NCI-H2196 treated with DMSO at 0.1 percent for 48 hours (cell line): ENCODE measurements at regions not wholly inside any gene's neighbourhood (a gene's known extent, or its start where the extent isn't known, plus 50 kb on each side); places are given as distances from the start of the nearest gene placed in this dataset.

Source experiments
- DNase-seq: peaks from one replicate; lab custom pipeline; 2025; ENCODE audit not compliant: unreplicated experiment; lab: John Stamatoyannopoulos, UW

GRCh38 chr15:39359771-39360170 lies 221.1 kb upstream of the THBS1 start:
- DNase-seq = no peak

GRCh38 chr15:39360452-39360851 lies 220.4 kb upstream of the THBS1 start:
- DNase-seq = no peak

GRCh38 chr15:39361497-39361896 lies 219.4 kb upstream of the THBS1 start:
- DNase-seq = no peak

GRCh38 chr15:39362821-39363561 lies 217.9 kb upstream of the THBS1 start:
- no peak for DNase-seq

GRCh38 chr15:39363761-39364586 lies 216.9 kb upstream of the THBS1 start:
- no peak for DNase-seq

- DNase-seq = no peak
Measured at GRCh38 chr15:39364721-39365120, 216.2 kb upstream of the THBS1 start.

GRCh38 chr15:39365161-39365560 lies 215.7 kb upstream of the THBS1 start:
- no peak for DNase-seq

GRCh38 chr15:39365873-39366272 lies 215.0 kb upstream of the THBS1 start:
- DNase-seq = no peak

- no peak for DNase-seq
Measured at GRCh38 chr15:39367596-39367995, 213.3 kb upstream of the THBS1 start.

GRCh38 chr15:39369768-39370167 lies 211.1 kb upstream of the THBS1 start:
- no peak for DNase-seq

GRCh38 chr15:39376371-39376909 lies 204.4 kb upstream of the THBS1 start:
- DNase-seq = no peak

- DNase-seq = no peak
Measured at GRCh38 chr15:39381517-39381916, 199.4 kb upstream of the THBS1 start.

GRCh38 chr15:39388118-39388517 lies 192.8 kb upstream of the THBS1 start:
- no peak for DNase-seq

- DNase-seq = no peak
Measured at GRCh38 chr15:39391230-39391629, 189.6 kb upstream of the THBS1 start.

- no peak for DNase-seq
Measured at GRCh38 chr15:39392469-39393047, 188.3 kb upstream of the THBS1 start.

GRCh38 chr15:39393575-39394335 lies 187.1 kb upstream of the THBS1 start:
- DNase-seq = no peak

GRCh38 chr15:39394496-39394895 lies 186.4 kb upstream of the THBS1 start:
- no peak for DNase-seq

GRCh38 chr15:39396979-39397615 lies 183.8 kb upstream of the THBS1 start:
- no peak for DNase-seq

- no peak for DNase-seq
Measured at GRCh38 chr15:39397883-39398282, 183.0 kb upstream of the THBS1 start.

GRCh38 chr15:39399600-39399999 lies 181.3 kb upstream of the THBS1 start:
- no peak for DNase-seq

- no peak for DNase-seq
Measured at GRCh38 chr15:39400002-39400401, 180.9 kb upstream of the THBS1 start.
